OCI-LY1 (cell line): ENCODE measurements at regions not wholly inside any gene's neighbourhood (a gene's known extent, or its start where the extent isn't known, plus 50 kb on each side); places are given as distances from the start of the nearest gene placed in this dataset.
"Not testable (repeated sequence)": the region's sequence is repeated elsewhere in the genome, so short reads cannot be mapped to it uniquely, and the experiment has no call there.

Source experiments
- H2AFZ ChIP-seq: fragments of 200-600 bp; sonication (generic), shearing (Covaris generic); 2 replicates; pipeline ENCODE4 v1.6.0; 2014; ENCODE audit warnings: antibody characterized with exemption, mild to moderate bottlenecking, low read length
- H3F3A ChIP-seq: fragments of 200-600 bp; sonication (generic), shearing (Covaris generic); 2 replicates; pipeline ENCODE4 v1.6.0; 2014; ENCODE audit warnings: mild to moderate bottlenecking, antibody characterized with exemption, low read length, moderate library complexity; ENCODE audit not compliant: insufficient read depth
- H3K27ac ChIP-seq: fragments of 200-600 bp; sonication (generic); 2 replicates; pipeline ENCODE4 v1.5.1; 2014; ENCODE audit warnings: low read length, mixed run types, mild to moderate bottlenecking, low read depth; ENCODE audit not compliant: poor library complexity, severe bottlenecking
- H3K27me3 ChIP-seq: fragments of 200-600 bp; sonication (generic); 2 replicates; pipeline ENCODE4 v1.6.0; 2014; ENCODE audit warnings: antibody characterized with exemption, mild to moderate bottlenecking, low read length, moderate library complexity; ENCODE audit not compliant: insufficient read depth
- H3K36me3 ChIP-seq: fragments of 200-600 bp; sonication (generic); 2 replicates; pipeline ENCODE4 v1.6.1; 2014; ENCODE audit warnings: mild to moderate bottlenecking, antibody characterized with exemption, low read length, moderate library complexity, mixed read lengths; ENCODE audit not compliant: insufficient read depth
- H3K4me1 ChIP-seq: fragments of 200-600 bp; sonication (generic); 2 replicates; pipeline ENCODE4 v1.5.1; 2014; ENCODE audit warnings: mild to moderate bottlenecking, low read length, moderate library complexity; ENCODE audit not compliant: insufficient read depth, severe bottlenecking
- H3K4me2 ChIP-seq: fragments of 200-600 bp; sonication (generic), shearing (Covaris generic); 2 replicates; pipeline ENCODE4 v1.6.1; 2014; ENCODE audit warnings: low read length
- H3K4me3 ChIP-seq: fragments of 200-600 bp; sonication (generic); 2 replicates; pipeline ENCODE4 v1.5.1; 2014; ENCODE audit warnings: low read length, low read depth, mild to moderate bottlenecking, mixed read lengths; ENCODE audit not compliant: poor library complexity, severe bottlenecking
- H3K79me2 ChIP-seq: fragments of 200-600 bp; shearing (Covaris generic); 2 replicates; pipeline ENCODE4 v1.6.1; 2016; ENCODE audit warnings: mixed run types, low read length, mixed read lengths; ENCODE audit not compliant: insufficient read depth
- H3K9ac ChIP-seq: fragments of 200-600 bp; sonication (generic), shearing (Covaris generic); 2 replicates; pipeline ENCODE4 v1.6.1; 2014; ENCODE audit warnings: mild to moderate bottlenecking, low read length, mixed read lengths
- H3K9me2 ChIP-seq: fragments of 200-600 bp; sonication (generic), shearing (Covaris generic); 2 replicates; pipeline ENCODE4 v1.6.1; 2014; ENCODE audit warnings: low read depth, mild to moderate bottlenecking, low read length, mixed read lengths
- H3K9me3 ChIP-seq: fragments of 200-600 bp; shearing (Covaris generic); 2 replicates; pipeline ENCODE4 v1.6.1; 2014; ENCODE audit warnings: low read length, mixed read lengths
- H4K20me1 ChIP-seq: fragments of 200-600 bp; sonication (generic), shearing (Covaris generic); 2 replicates; pipeline ENCODE4 v1.6.0; 2016; ENCODE audit warnings: mild to moderate bottlenecking, low read length; ENCODE audit not compliant: insufficient read depth
- EZH2 ChIP-seq: fragments of 200-600 bp; sonication (generic), shearing (Covaris generic); IDR thresholded peaks from 2 replicates; pipeline ENCODE4 v1.8.0; 2017; ENCODE audit warnings: borderline replicate concordance, mixed run types, mild to moderate bottlenecking, antibody characterized with exemption, low read length, moderate library complexity, mixed read lengths
- TF ChIP-seq, protein P1 (sequence below): fragments of 200-600 bp; sonication (generic), shearing (Covaris generic); IDR thresholded peaks from 2 replicates; pipeline ENCODE4 v1.5.1; 2017; ENCODE audit warnings: mild to moderate bottlenecking, antibody characterized with exemption, low read length, moderate library complexity, mixed read lengths

- H4K20me1 ChIP-seq: no peaks in the 10 kb centered on the region
- H3K4me1 ChIP-seq: no peaks in the 10 kb centered on the region
- H3K9me2 ChIP-seq: no peaks in the 10 kb centered on the region
- no peaks in the 10 kb centered on the region for H3K79me2 ChIP-seq
- no peak overlapping the region for H3K4me2 ChIP-seq
- no peak overlapping the region for H3K9ac ChIP-seq
- no peaks in the 10 kb centered on the region for H3K36me3 ChIP-seq
- H3K4me3 ChIP-seq: no peak overlapping the region
- no peak overlapping the region for H2AFZ ChIP-seq
- no peaks in the 10 kb centered on the region for H3F3A ChIP-seq
- TF ChIP-seq, protein P1, sequence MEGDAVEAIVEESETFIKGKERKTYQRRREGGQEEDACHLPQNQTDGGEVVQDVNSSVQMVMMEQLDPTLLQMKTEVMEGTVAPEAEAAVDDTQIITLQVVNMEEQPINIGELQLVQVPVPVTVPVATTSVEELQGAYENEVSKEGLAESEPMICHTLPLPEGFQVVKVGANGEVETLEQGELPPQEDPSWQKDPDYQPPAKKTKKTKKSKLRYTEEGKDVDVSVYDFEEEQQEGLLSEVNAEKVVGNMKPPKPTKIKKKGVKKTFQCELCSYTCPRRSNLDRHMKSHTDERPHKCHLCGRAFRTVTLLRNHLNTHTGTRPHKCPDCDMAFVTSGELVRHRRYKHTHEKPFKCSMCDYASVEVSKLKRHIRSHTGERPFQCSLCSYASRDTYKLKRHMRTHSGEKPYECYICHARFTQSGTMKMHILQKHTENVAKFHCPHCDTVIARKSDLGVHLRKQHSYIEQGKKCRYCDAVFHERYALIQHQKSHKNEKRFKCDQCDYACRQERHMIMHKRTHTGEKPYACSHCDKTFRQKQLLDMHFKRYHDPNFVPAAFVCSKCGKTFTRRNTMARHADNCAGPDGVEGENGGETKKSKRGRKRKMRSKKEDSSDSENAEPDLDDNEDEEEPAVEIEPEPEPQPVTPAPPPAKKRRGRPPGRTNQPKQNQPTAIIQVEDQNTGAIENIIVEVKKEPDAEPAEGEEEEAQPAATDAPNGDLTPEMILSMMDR: no peak
- no peak for TF ChIP-seq EZH2
- no peaks in the 10 kb centered on the region for H3K9me3 ChIP-seq
- no peaks in the 10 kb centered on the region for H3K27me3 ChIP-seq
- no peak overlapping the region for H3K27ac ChIP-seq
Observed at GRCh38 chr11:129569007-129569406, 193.4 kb downstream of the BARX2 start.

- H4K20me1 ChIP-seq, H3K4me3 ChIP-seq, H3K79me2 ChIP-seq, H3K9ac ChIP-seq, H3K9me2 ChIP-seq, H3K9me3 ChIP-seq, H2AFZ ChIP-seq, H3K4me2 ChIP-seq, H3K4me1 ChIP-seq, H3K27me3 ChIP-seq, H3K36me3 ChIP-seq, H3K27ac ChIP-seq, H3F3A ChIP-seq: not testable (repeated sequence)
Observed at GRCh38 chr11:129572667-129573066, 197.0 kb downstream of the BARX2 start.

- Histone ChIP-seq H3K36me3 (no peaks in the 10 kb centered on the region), H3F3A (no peaks in the 10 kb centered on the region)
- TF ChIP-seq, protein P1: no peak
- no peak for TF ChIP-seq EZH2
Observed at GRCh38 chr11:129573161-129573560, 197.5 kb downstream of the BARX2 start.

DNA sequence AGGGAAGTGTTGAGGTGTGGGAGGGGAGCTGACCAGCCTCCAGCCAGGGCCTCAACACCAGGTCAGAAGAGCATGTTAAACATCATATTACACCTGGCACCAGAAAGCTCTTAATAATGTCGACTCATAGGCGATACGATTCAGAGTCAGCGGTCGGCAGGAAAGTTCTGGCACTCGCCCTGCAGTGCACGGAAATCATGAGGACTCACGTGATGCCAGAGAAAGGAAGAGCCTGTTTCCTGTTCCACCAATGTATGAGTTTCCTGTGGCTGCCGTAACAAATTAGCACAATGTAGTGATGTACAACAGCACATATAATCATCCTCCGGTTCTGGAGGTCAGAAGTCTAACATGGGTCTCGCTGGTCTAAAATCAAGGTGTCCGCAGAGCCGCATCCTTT is 198.8 kb downstream of the BARX2 start:
- Histone ChIP-seq H3K27ac (no peak overlapping the region), H3K9ac (no peak overlapping the region), H4K20me1 (no peaks in the 10 kb centered on the region), H3K4me2 (no peak overlapping the region), H2AFZ (no peak overlapping the region), H3K9me2 (no peaks in the 10 kb centered on the region), H3K79me2 (no peaks in the 10 kb centered on the region), H3K4me3 (no peak overlapping the region), H3K36me3 (no peaks in the 10 kb centered on the region), H3K4me1 (no peaks in the 10 kb centered on the region), H3K9me3 (no peaks in the 10 kb centered on the region), H3K27me3 (no peaks in the 10 kb centered on the region), H3F3A (no peaks in the 10 kb centered on the region)
- TF ChIP-seq EZH2: no peak
- TF ChIP-seq, protein P1: no peak

More at GRCh38 chr11:129573161-129573560, 197.5 kb downstream of the BARX2 start:
- H3K4me2 ChIP-seq: no peak overlapping the region
- no peaks in the 10 kb centered on the region for H3K27me3 ChIP-seq
- no peaks in the 10 kb centered on the region for H3K4me1 ChIP-seq
- H3K9me2 ChIP-seq: no peaks in the 10 kb centered on the region
- H3K79me2 ChIP-seq: no peaks in the 10 kb centered on the region
- H3K9me3 ChIP-seq: no peaks in the 10 kb centered on the region
- H3K27ac ChIP-seq: no peak overlapping the region
- H2AFZ ChIP-seq: no peak overlapping the region
- no peaks in the 10 kb centered on the region for H4K20me1 ChIP-seq
- H3K4me3 ChIP-seq: no peak overlapping the region
- H3K9ac ChIP-seq: no peak overlapping the region
